GOT3 (cell line): ENCODE measurements at regions not wholly inside any gene's neighbourhood (a gene's known extent, or its start where the extent isn't known, plus 50 kb on each side); places are given as distances from the start of the nearest gene placed in this dataset.
"Not testable (repeated sequence)": the region's sequence is repeated elsewhere in the genome, so short reads cannot be mapped to it uniquely, and the experiment has no call there.

Experiments
- DNase-seq: peaks from one replicate; lab custom pipeline; 2025; ENCODE audit warnings: mixed read lengths; lab: John Stamatoyannopoulos, UW

GRCh38 chr2:47653902-47654789 lies 83.4 kb upstream of the KCNK12 start:
- DNase-seq = no peak

- no peak for DNase-seq
These were observed 82.3 kb upstream of the KCNK12 start for GRCh38 chr2:47653036-47653435.

- no peak for DNase-seq
These were observed 81.4 kb upstream of the KCNK12 start for GRCh38 chr2:47652061-47652690.

DNA sequence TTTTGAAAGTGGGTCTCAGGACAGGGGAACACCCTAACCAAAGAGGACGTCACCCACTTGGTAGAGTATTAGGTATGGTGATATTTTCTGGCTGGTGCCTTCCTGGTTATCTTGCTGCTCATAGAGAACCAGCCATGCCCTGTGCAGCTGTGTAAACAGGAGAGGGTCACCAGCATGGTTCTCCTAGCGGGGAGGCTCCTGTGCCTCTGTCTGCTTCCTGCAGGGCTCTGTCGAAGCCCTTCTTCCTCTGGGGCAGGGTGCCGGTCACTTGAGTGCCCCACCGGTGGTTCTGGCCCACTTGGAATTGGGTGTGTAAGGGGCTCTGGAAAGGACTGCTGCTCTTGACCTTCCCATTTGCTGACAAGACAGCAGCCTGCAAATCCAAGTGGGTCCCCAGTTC lies 80.5 kb upstream of the KCNK12 start:
- DNase-seq = no peak

- DNase-seq = no peak
These were observed 79.3 kb upstream of the KCNK12 start for GRCh38 chr2:47650001-47650535.

GRCh38 chr2:47645246-47645645 lies 74.5 kb upstream of the KCNK12 start:
- DNase-seq = no peak

GRCh38 chr2:47644351-47644750 lies 73.6 kb upstream of the KCNK12 start:
- DNase-seq = no peak

GRCh38 chr2:47641366-47641765 lies 70.6 kb upstream of the KCNK12 start:
- DNase-seq = no peak

DNA sequence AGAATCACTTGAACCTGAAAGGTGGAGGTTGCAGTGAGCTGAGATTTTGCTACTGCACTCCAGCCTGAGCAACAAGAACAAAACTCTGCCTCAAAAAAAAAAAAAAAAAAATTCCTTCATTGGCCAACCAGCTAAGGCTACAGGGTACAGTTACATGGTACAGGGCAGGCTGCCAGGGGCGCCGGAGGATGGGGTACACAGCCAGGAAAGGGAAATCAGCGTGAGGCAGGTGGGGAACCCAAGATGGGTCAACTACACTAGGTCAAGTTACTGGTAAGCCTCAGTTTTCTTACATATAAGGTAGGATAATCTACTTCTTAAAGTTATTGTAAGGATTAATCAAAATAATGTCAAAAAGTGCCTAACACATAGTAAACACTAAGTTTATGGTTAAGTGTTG lies 69.6 kb upstream of the KCNK12 start:
- DNase-seq = no peak

DNA sequence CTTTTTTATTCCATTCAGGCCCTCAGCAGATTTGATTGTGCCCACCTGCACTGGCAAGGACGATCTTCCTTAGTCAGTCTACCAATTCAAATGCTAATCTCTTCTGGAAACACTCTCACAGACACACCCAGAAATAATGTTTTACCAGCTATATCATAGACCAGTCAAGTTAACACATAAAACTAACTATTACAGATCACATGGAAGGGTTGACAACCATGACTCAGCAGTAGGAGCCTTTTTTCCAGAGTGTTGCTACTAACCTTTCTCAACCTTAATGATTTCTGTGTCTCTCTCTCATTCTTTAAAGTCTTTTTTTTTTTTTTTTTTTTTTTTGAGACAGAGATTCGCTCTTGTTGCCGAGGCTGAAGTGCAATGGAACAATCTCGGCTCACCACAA lies 68.7 kb upstream of the KCNK12 start:
- no peak for DNase-seq

DNA sequence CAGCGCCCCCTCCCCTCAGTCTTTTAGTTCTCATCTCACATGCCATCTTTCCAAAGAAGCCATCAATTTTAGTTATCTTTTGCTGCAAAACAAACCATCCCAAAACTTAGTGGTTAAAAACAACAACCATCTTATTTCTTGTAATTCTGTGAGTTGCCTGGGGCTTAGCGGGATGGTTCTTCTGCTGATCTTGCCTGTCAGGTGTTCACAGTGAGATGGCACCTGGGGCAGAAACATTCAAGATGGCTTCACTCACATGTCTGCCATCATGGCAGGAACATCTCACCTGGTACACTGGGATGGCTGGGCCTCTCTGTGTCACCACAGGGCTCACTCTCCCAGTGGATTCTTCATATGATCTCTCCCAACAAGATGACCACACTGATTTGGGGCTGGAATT lies 67.6 kb upstream of the KCNK12 start:
- no peak for DNase-seq

DNA sequence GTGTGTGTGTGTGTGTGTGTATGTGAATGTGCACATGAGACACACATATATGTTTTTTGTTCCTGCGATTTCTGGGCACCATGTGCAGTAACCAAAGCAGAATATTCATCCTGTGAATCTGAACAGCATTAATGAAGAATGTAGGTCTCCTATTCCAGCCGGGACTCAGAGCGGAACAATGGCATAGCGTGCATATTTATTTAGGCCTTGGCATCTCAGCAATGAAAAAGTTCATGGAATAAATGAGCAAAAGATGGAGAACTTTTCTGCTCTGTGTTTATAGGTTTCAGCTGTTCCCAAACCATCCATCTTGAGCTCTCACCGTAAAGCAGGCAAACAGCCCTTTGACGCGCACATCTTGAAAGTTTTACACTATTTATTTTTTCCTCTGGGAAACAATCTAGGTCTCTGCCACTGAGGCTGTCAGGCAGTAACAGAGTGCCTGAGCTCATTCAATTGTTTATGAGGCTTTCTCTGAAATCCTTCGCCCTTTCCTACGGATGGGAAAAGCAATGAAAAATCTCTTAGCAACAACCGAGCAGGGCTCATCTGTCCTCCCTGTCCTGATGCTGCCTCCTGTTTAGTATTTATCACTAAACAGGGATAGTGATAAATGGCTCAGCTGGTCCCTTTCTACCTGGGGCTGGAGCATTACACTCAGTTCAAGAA lies 65.9 kb upstream of the KCNK12 start:
- no peak for DNase-seq

DNA sequence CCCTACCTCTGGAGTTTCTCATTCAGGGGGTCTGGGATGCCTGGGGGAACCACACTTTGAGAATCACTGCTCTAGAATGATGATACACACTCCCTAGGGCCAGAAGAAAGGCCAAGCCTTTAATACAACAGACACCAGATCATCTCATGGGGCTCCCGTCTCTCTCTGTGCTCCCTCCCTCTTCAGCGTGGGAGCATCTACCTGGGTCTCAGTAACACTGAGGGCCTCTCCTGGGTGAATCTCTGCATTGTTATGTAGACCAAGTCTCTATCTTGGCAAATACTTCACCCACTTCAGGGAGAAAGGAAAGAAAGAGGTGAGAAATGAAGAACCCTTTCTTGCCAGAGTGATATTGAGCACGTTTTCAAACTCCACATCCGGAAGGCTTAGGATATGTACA lies 65.4 kb upstream of the KCNK12 start:
- DNase-seq = no peak

DNA sequence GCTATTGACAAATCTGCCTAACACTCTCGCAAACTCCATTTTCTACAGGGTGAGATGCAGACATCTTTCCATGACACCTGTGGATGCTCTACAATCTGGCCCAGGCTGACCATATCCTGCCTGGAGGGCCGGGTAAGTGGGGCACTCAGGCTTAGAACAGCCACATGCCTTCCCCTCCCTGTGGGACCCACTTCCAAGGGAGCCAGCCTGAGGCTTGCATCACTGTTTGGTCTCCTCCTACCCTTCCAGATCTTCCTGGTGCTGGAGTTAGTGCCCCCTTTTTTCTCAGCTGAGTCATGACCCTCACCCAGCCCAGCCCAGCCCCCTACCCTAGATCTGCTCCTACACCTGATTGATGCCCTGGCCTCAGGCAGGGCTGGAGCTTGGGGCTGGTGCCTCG lies 62.0 kb upstream of the KCNK12 start:
- DNase-seq = no peak

DNA sequence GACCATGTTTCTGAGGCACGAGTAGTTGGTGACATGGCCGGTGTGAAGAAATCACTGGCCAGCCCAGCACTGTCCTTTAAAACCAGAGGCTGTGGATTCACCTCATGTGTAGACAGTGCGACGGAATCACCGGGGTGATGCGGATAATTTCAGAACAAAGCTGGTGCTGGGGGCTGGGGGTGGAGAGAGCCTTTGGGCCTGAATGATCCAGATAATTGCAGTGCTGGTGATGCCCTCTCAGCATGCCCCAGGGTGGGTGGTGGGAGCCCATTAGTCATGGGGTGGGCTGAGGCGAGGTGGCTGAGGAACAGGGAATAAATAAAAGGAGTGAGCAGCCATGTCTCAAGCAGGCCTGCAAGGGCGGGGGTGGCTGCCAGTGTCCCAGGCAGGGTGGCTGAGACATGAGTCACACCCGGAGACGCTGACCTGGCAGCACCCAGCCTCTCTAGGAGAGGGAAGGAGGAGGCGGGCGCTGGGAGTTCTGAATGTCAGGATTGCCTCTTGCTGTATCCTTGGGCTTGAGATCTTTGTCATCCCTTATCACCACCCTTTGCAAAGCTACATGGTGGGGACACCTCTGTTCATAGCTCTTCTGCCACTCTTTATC lies 61.1 kb upstream of the KCNK12 start:
- DNase-seq = peak; percentile 27

DNA sequence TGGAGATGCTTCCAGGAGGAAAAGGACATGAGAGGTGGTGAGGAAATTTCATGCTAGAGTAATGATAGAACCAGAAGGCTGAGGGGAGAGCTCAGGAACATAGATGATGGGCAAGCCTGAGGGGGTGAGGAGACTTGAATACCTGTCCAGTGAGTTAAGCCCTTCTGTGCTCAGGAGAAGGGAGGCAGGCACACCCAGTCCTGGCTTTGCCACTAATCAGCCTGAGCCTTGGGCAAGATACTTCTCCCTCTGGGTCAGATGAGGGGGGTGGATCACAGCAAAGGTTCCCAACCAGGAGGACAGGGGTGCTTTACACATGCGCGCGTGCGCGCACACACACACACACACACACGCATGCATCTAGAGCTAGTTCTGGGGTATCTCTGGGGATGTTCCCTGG lies 60.5 kb upstream of the KCNK12 start:
- DNase-seq = no peak

- no peak for DNase-seq
These were observed 59.0 kb upstream of the KCNK12 start for GRCh38 chr2:47629501-47630460.

DNA sequence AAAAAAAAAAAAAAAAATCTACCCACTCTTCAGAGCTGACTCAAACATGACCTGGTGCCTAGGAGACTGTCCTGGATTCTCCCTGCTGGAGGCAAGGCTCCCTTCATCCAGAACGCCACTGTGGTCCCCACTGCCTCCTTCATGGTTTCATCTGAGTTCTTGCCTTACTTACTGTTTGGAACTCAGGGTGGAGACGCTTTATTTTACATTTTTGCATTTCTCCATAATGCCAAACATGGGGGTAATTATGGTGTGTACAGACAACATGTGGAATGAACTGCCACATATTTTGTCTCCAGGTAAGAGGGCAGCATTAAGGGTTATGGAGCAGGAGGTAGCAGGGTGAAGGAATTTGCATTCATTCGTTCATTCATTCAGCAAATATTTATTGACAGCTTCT lies 58.1 kb upstream of the KCNK12 start:
- DNase-seq = no peak

DNA sequence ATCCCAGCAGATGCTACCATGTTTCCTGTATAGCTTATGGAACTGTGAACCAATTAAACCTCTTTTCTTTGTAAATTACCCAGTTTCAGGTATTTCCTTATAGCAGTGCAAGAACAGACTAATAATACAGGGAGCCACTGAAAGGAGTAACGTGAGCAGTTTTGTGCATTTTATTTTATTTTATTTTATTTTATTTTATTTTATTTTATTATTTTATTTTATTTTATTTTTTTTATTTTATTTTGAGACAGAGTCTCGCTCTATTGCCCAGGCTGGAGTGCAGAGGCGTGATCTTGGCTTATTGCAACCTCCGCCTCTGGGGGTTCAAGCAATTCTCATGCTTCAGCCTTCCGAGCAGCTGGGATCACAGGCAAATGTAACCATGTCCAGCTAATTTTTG lies 55.9 kb upstream of the KCNK12 start:
- no peak for DNase-seq

GRCh38 chr2:47623140-47623539 lies 52.4 kb upstream of the KCNK12 start:
- not testable (repeated sequence) for DNase-seq

GRCh38 chr2:47620770-47621437 lies 50.1 kb upstream of the KCNK12 start:
- no peak for DNase-seq
